Naive thymus-derived CD4-positive, alpha-beta T cell (primary cell): ENCODE measurements at regions not wholly inside any gene's neighbourhood (a gene's known extent, or its start where the extent isn't known, plus 50 kb on each side); places are given as distances from the start of the nearest gene placed in this dataset.

Experiments used
- ATAC-seq: fragments of 150-1000 bp; cut with Tn5 transposase; 2 replicates; pipeline ENCODE4 v1.10.0; 2021; ENCODE audit warnings: mild to moderate bottlenecking, moderate library complexity
- CTCF ChIA-PET: fragments of 350-600 bp; sonication (Branson Sonifier 250); formaldehyde crosslinking; loops from one replicate; lab custom pipeline; 2021; ENCODE audit warnings: antibody characterized with exemption; lab: Charles Lee
- POLR2A ChIA-PET: fragments of 350-600 bp; sonication (Branson Sonifier 250); formaldehyde crosslinking; loops from one replicate; lab custom pipeline; 2021; ENCODE audit warnings: antibody characterized with exemption, inconsistent platforms; lab: Charles Lee
- DNase-seq, 9 donors: peaks; one replicate each; pipeline versions ENCODE4 v3.0.0 to v3.0.0-alpha.2; 2020 to 2022; ENCODE audit warnings: mixed read lengths in 1 of 9
- H3K27ac ChIP-seq: one replicate; pipeline ENCODE4 v1.7.0; 2013; ENCODE audit warnings: mild to moderate bottlenecking, low read depth, low read length, moderate library complexity
- H3K27me3 ChIP-seq, 2 donors: one replicate each; pipeline ENCODE4 v1.7.0; 2013; ENCODE audit warnings: low read length in 2 of 2, mild to moderate bottlenecking in 2 of 2, moderate library complexity in 2 of 2; ENCODE audit not compliant: control insufficient read depth in 2 of 2, insufficient read depth in 2 of 2
- H3K36me3 ChIP-seq, 3 experiments: 1 replicate in 2 of 3; 2 replicates in 1 of 3; pipeline ENCODE4 v1.7.0; 2013; ENCODE audit warnings: low read length in 3 of 3, mild to moderate bottlenecking in 3 of 3, moderate library complexity in 1 of 3; ENCODE audit not compliant: insufficient read depth in 3 of 3, control insufficient read depth in 2 of 3
- H3K4me1 ChIP-seq, 2 donors: one replicate each; pipeline ENCODE4 v1.7.0; 2013; ENCODE audit warnings: low read length in 2 of 2, mild to moderate bottlenecking in 2 of 2, moderate library complexity in 1 of 2; ENCODE audit not compliant: control insufficient read depth in 2 of 2, insufficient read depth in 2 of 2
- H3K4me3 ChIP-seq: 2 replicates; pipeline ENCODE4 v1.7.0; 2013; ENCODE audit warnings: mild to moderate bottlenecking, low read length
- H3K9me3 ChIP-seq, 3 experiments: 1 replicate in 2 of 3; 2 replicates in 1 of 3; pipeline ENCODE4 v1.7.0; 2013; ENCODE audit warnings: low read length in 3 of 3; ENCODE audit not compliant: control insufficient read depth in 2 of 3
- H3K27ac Mint-ChIP-seq, 9 donors: one replicate each; pipeline ENCODE4 v1.8.0; 2020 to 2022; ENCODE audit warnings: mixed read lengths in 9 of 9, mild to moderate bottlenecking in 8 of 9, moderate library complexity in 5 of 9, inconsistent platforms in 2 of 9
- H3K27me3 Mint-ChIP-seq, 5 donors: one replicate each; pipeline ENCODE4 v1.8.0; 2021 to 2022; ENCODE audit warnings: mixed read lengths in 5 of 5, mild to moderate bottlenecking in 1 of 5
- H3K36me3 Mint-ChIP-seq, 5 donors: one replicate each; pipeline ENCODE4 v1.8.0; 2020 to 2022; ENCODE audit warnings: mixed read lengths in 5 of 5, mild to moderate bottlenecking in 3 of 5, inconsistent platforms in 1 of 5
- H3K4me1 Mint-ChIP-seq, 7 donors: one replicate each; pipeline ENCODE4 v1.8.0; 2020 to 2022; ENCODE audit warnings: mixed read lengths in 7 of 7, mild to moderate bottlenecking in 3 of 7, inconsistent platforms in 1 of 7
- H3K4me3 Mint-ChIP-seq, 10 donors: one replicate each; pipeline ENCODE4 v1.8.0; 2020 to 2022; ENCODE audit warnings: mild to moderate bottlenecking in 10 of 10, mixed read lengths in 10 of 10, moderate library complexity in 6 of 10, inconsistent platforms in 2 of 10
- H3K9me3 Mint-ChIP-seq, 11 donors: one replicate each; pipeline ENCODE4 v1.8.0; 2020 to 2022; ENCODE audit warnings: mixed read lengths in 11 of 11, mild to moderate bottlenecking in 4 of 11, inconsistent platforms in 1 of 11, moderate library complexity in 1 of 11
- intact Hi-C, 2 donors: fragments of 100-400 bp; cut with micrococcal nuclease; formaldehyde crosslinking; loops; one replicate each; pipeline ENCODE4 v1.15.1; 2023

GRCh38 chr4:63505714-63506460 lies 903.4 kb downstream of the TECRL start:
- CTCF ChIA-PET: no interaction called here
- no peak overlapping the region for H3K4me3 Mint-ChIP-seq
- peaks cover 5 to 38% (median 18%) of the 10 kb centered on the region in 11 donors for H3K9me3 Mint-ChIP-seq

GRCh38 chr4:63493265-63493664 lies 916.0 kb downstream of the TECRL start:
- Histone ChIP-seq H3K9me3 (no peaks in the 10 kb centered on the region), H3K27ac (no peak overlapping the region), H3K4me3 (no peak overlapping the region), H3K27me3 (no peaks in the 10 kb centered on the region), H3K4me1 (no peaks in the 10 kb centered on the region), H3K36me3 (no peaks in the 10 kb centered on the region)
- ChIA-PET CTCF (no interaction called here), POLR2A (no interaction called here)
- no peak for ATAC-seq
- no peak for DNase-seq
- Mint-ChIP-seq H3K4me3 (no peak overlapping the region), H3K9me3 (peaks cover 4 to 41% (median 8%) of the 10 kb centered on the region in 11 donors), H3K4me1 (no peaks in the 10 kb centered on the region), H3K27ac (no peak overlapping the region), H3K27me3 (no peaks in the 10 kb centered on the region), H3K36me3 (no peaks in the 10 kb centered on the region)
- intact Hi-C loops: no loop called here

More at GRCh38 chr4:63505714-63506460, 903.4 kb downstream of the TECRL start:
- Histone ChIP-seq H3K36me3 (no peaks in the 10 kb centered on the region), H3K27me3 (no peaks in the 10 kb centered on the region), H3K27ac (no peak overlapping the region), H3K4me1 (no peaks in the 10 kb centered on the region), H3K9me3 (peaks cover 0 to 12% (median 0%) of the 10 kb centered on the region in 3 experiments), H3K4me3 (no peak overlapping the region)
- Mint-ChIP-seq H3K27me3 (no peaks in the 10 kb centered on the region), H3K27ac (no peak overlapping the region), H3K4me1 (no peaks in the 10 kb centered on the region), H3K36me3 (peaks cover 0 to 4% (median 0%) of the 10 kb centered on the region in 5 donors)
- POLR2A ChIA-PET: no interaction called here
- ATAC-seq (no peak), DNase-seq (no peak)
- intact Hi-C loops: no loop called here

GRCh38 chr4:63492515-63492914 lies 916.7 kb downstream of the TECRL start:
- ATAC-seq (no peak), DNase-seq (no peak)
- no peaks in the 10 kb centered on the region for H3K27me3 ChIP-seq
- H3K9me3 ChIP-seq: no peaks in the 10 kb centered on the region
- no peaks in the 10 kb centered on the region for H3K27me3 Mint-ChIP-seq
- no peak overlapping the region for H3K4me3 ChIP-seq
- H3K4me1 ChIP-seq: no peaks in the 10 kb centered on the region
- H3K27ac ChIP-seq: no peak overlapping the region
- no peaks in the 10 kb centered on the region for H3K36me3 ChIP-seq
- no peak overlapping the region for H3K27ac Mint-ChIP-seq
- no peaks in the 10 kb centered on the region for H3K4me1 Mint-ChIP-seq
- H3K4me3 Mint-ChIP-seq: no peak overlapping the region
- peaks cover 3 to 34% (median 8%) of the 10 kb centered on the region in 11 donors for H3K9me3 Mint-ChIP-seq
- POLR2A ChIA-PET: no interaction called here
- intact Hi-C loops: no loop called here
- H3K36me3 Mint-ChIP-seq: no peaks in the 10 kb centered on the region
- CTCF ChIA-PET: no interaction called here

- DNase-seq (no peak), ATAC-seq (no peak)
- intact Hi-C loops: no loop called here
- Histone ChIP-seq H3K27me3 (no peaks in the 10 kb centered on the region), H3K27ac (no peak overlapping the region), H3K36me3 (no peaks in the 10 kb centered on the region), H3K9me3 (no peaks in the 10 kb centered on the region), H3K4me1 (no peaks in the 10 kb centered on the region), H3K4me3 (no peak overlapping the region)
- Mint-ChIP-seq H3K9me3 (peaks cover 5 to 22% (median 13%) of the 10 kb centered on the region in 11 donors), H3K4me3 (no peak overlapping the region), H3K27ac (no peak overlapping the region), H3K27me3 (no peaks in the 10 kb centered on the region), H3K36me3 (no peaks in the 10 kb centered on the region), H3K4me1 (no peaks in the 10 kb centered on the region)
- POLR2A ChIA-PET: no interaction called here
- CTCF ChIA-PET: no interaction called here
Measured at GRCh38 chr4:63464393-63464792, 944.9 kb downstream of the TECRL start.

GRCh38 chr4:63460075-63460474 lies 949.2 kb downstream of the TECRL start:
- no peak for DNase-seq
- no peaks in the 10 kb centered on the region for H3K4me1 Mint-ChIP-seq
- no peak overlapping the region for H3K4me3 Mint-ChIP-seq
- no peaks in the 10 kb centered on the region for H3K4me1 ChIP-seq
- H3K27ac ChIP-seq: no peak overlapping the region
- no peak for ATAC-seq
- no peaks in the 10 kb centered on the region for H3K9me3 ChIP-seq
- no peaks in the 10 kb centered on the region for H3K36me3 Mint-ChIP-seq
- H3K36me3 ChIP-seq: no peaks in the 10 kb centered on the region
- no peak overlapping the region for H3K4me3 ChIP-seq
- no peak overlapping the region for H3K27ac Mint-ChIP-seq
- no peaks in the 10 kb centered on the region for H3K27me3 ChIP-seq
- peaks cover 2 to 27% (median 8%) of the 10 kb centered on the region in 11 donors for H3K9me3 Mint-ChIP-seq
- CTCF ChIA-PET: no interaction called here
- no peaks in the 10 kb centered on the region for H3K27me3 Mint-ChIP-seq
- POLR2A ChIA-PET: no interaction called here
- intact Hi-C loops: no loop called here

- POLR2A ChIA-PET: no interaction called here
- intact Hi-C loops: no loop called here
- no peaks in the 10 kb centered on the region for H3K27me3 ChIP-seq
- H3K4me3 ChIP-seq: no peak overlapping the region
- H3K36me3 ChIP-seq: no peaks in the 10 kb centered on the region
- Mint-ChIP-seq H3K9me3 (peaks cover 0 to 27% (median 8%) of the 10 kb centered on the region in 11 donors), H3K27me3 (no peaks in the 10 kb centered on the region), H3K4me1 (no peaks in the 10 kb centered on the region), H3K4me3 (no peak overlapping the region), H3K27ac (no peak overlapping the region), H3K36me3 (no peaks in the 10 kb centered on the region)
- ATAC-seq: no peak
- H3K27ac ChIP-seq: no peak overlapping the region
- CTCF ChIA-PET: no interaction called here
- H3K9me3 ChIP-seq: no peaks in the 10 kb centered on the region
- H3K4me1 ChIP-seq: no peaks in the 10 kb centered on the region
- no peak for DNase-seq
Measured at GRCh38 chr4:63459329-63459728, 949.9 kb downstream of the TECRL start.

- H3K27me3 ChIP-seq: no peaks in the 10 kb centered on the region
- intact Hi-C loops: no loop called here
- H3K36me3 ChIP-seq: no peaks in the 10 kb centered on the region
- ChIA-PET POLR2A (no interaction called here), CTCF (no interaction called here)
- no peaks in the 10 kb centered on the region for H3K9me3 ChIP-seq
- ATAC-seq (no peak), DNase-seq (no peak)
- H3K4me1 ChIP-seq: no peaks in the 10 kb centered on the region
- H3K4me3 ChIP-seq: no peak overlapping the region
- H3K27me3 Mint-ChIP-seq: no peaks in the 10 kb centered on the region
- no peak overlapping the region for H3K27ac Mint-ChIP-seq
- H3K36me3 Mint-ChIP-seq: no peaks in the 10 kb centered on the region
- H3K4me3 Mint-ChIP-seq: no peak overlapping the region
- peaks cover 0 to 27% (median 8%) of the 10 kb centered on the region in 11 donors for H3K9me3 Mint-ChIP-seq
- no peak overlapping the region for H3K27ac ChIP-seq
- H3K4me1 Mint-ChIP-seq: no peaks in the 10 kb centered on the region
Measured at GRCh38 chr4:63458010-63458409, 951.2 kb downstream of the TECRL start.
